ENCODE measurements at regions not wholly inside any gene's neighbourhood (a gene's known extent, or its start where the extent isn't known, plus 50 kb on each side); places are given as distances from the start of the nearest gene placed in this dataset.

- no peak overlapping the region for H3K4me3 ChIP-seq (ENCODE audit: low read length)
- H3K36me3 ChIP-seq (ENCODE audit: control insufficient read depth, low read length) = no peaks in the 10 kb centered on the region
- H3K79me2 ChIP-seq (ENCODE audit: control insufficient read depth, low read length) = no peaks in the 10 kb centered on the region
- no peak overlapping the region for H3K27ac ChIP-seq (ENCODE audit: low read depth, low read length)
- H3K27me3 ChIP-seq (ENCODE audit: control insufficient read depth, low read length) = no peaks in the 10 kb centered on the region
- no peak for TF ChIP-seq CTCF (IDR thresholded peaks at IDR 0.05; ENCODE audit: low read depth, low read length, poor library complexity, severe bottlenecking)
- no peak for TF ChIP-seq EZH2phosphoT487 (IDR thresholded peaks at IDR 0.05; ENCODE audit: borderline replicate concordance, low read length)
- H4K20me1 ChIP-seq (ENCODE audit: control insufficient read depth, insufficient read depth, low read depth, low read length) = no peaks in the 10 kb centered on the region
- H3K4me2 ChIP-seq (ENCODE audit: low read length) = no peak overlapping the region
- peaks cover 62% of the 10 kb centered on the region; the same call in 1 of the 2 replicates for H3K9me3 ChIP-seq (ENCODE audit: control insufficient read depth, insufficient read depth, low read length)
- no peaks in the 10 kb centered on the region for H3K4me1 ChIP-seq (ENCODE audit: control insufficient read depth, low read length)
- no peaks in the 10 kb centered on the region for H3F3A ChIP-seq (ENCODE audit: control insufficient read depth, insufficient read depth)
- no peaks in the 10 kb centered on the region for H3K9me2 ChIP-seq (replicated peaks; ENCODE audit: control insufficient read depth, low read length)
Observed at GRCh38 chr12:38154096-38155019, 162.2 kb upstream of the ALG10B start.

GRCh38 chr12:38155020-38155395 is 161.6 kb upstream of the ALG10B start:
- Histone ChIP-seq H3K4me3 (ENCODE audit: low read length) (no peak overlapping the region), H3K9me3 (ENCODE audit: control insufficient read depth, insufficient read depth, low read length) (peaks cover 61% of the 10 kb centered on the region; the same call in 1 of the 2 replicates), H3K27me3 (ENCODE audit: control insufficient read depth, low read length) (no peaks in the 10 kb centered on the region)

GRCh38 chr12:38155526-38156496 is 160.8 kb upstream of the ALG10B start:
- Histone ChIP-seq H3K9me2 (replicated peaks; ENCODE audit: control insufficient read depth, low read length) (no peaks in the 10 kb centered on the region), H3K27ac (ENCODE audit: low read depth, low read length) (no peak overlapping the region), H3K9me3 (ENCODE audit: control insufficient read depth, insufficient read depth, low read length) (peaks cover 58% of the 10 kb centered on the region; the same call in 1 of the 2 replicates), H3K4me2 (ENCODE audit: low read length) (no peak overlapping the region), H3K4me3 (ENCODE audit: low read length) (no peak overlapping the region), H3K27me3 (ENCODE audit: control insufficient read depth, low read length) (no peaks in the 10 kb centered on the region), H4K20me1 (ENCODE audit: control insufficient read depth, insufficient read depth, low read depth, low read length) (no peaks in the 10 kb centered on the region), H3F3A (ENCODE audit: control insufficient read depth, insufficient read depth) (no peaks in the 10 kb centered on the region), H3K36me3 (ENCODE audit: control insufficient read depth, low read length) (no peaks in the 10 kb centered on the region), H3K79me2 (ENCODE audit: control insufficient read depth, low read length) (no peaks in the 10 kb centered on the region), H3K4me1 (ENCODE audit: control insufficient read depth, low read length) (no peaks in the 10 kb centered on the region)
- TF ChIP-seq CTCF (IDR thresholded peaks at IDR 0.05; ENCODE audit: low read depth, low read length, poor library complexity, severe bottlenecking) = no peak
- no peak for TF ChIP-seq EZH2phosphoT487 (IDR thresholded peaks at IDR 0.05; ENCODE audit: borderline replicate concordance, low read length)

More at GRCh38 chr12:38155020-38155395, 161.6 kb upstream of the ALG10B start:
- Histone ChIP-seq H3K27ac (ENCODE audit: low read depth, low read length) (no peak overlapping the region), H3K4me2 (ENCODE audit: low read length) (no peak overlapping the region), H3K36me3 (ENCODE audit: control insufficient read depth, low read length) (no peaks in the 10 kb centered on the region), H3K79me2 (ENCODE audit: control insufficient read depth, low read length) (no peaks in the 10 kb centered on the region), H4K20me1 (ENCODE audit: control insufficient read depth, insufficient read depth, low read depth, low read length) (no peaks in the 10 kb centered on the region), H3K4me1 (ENCODE audit: control insufficient read depth, low read length) (no peaks in the 10 kb centered on the region), H3F3A (ENCODE audit: control insufficient read depth, insufficient read depth) (no peaks in the 10 kb centered on the region), H3K9me2 (replicated peaks; ENCODE audit: control insufficient read depth, low read length) (no peaks in the 10 kb centered on the region)
- no peak for TF ChIP-seq EZH2phosphoT487 (IDR thresholded peaks at IDR 0.05; ENCODE audit: borderline replicate concordance, low read length)
- TF ChIP-seq CTCF (IDR thresholded peaks at IDR 0.05; ENCODE audit: low read depth, low read length, poor library complexity, severe bottlenecking) = no peak
